ENCODE measurements at regions not wholly inside any gene's neighbourhood (a gene's known extent, or its start where the extent isn't known, plus 50 kb on each side); places are given as distances from the start of the nearest gene placed in this dataset.

GRCh38 chr2:15772086-15772595 is 168.2 kb upstream of the MYCN start:
- TF ChIP-seq CTCF (IDR thresholded peaks at IDR 0.05) (no peak), ZFX (IDR thresholded peaks at IDR 0.05; ENCODE audit: borderline replicate concordance) (no peak)

All from 22Rv1 (cell line).